ENCODE measurements at regions not wholly inside any gene's neighbourhood (a gene's known extent, or its start where the extent isn't known, plus 50 kb on each side); places are given as distances from the start of the nearest gene placed in this dataset.

- peak overlapping the region; percentile 76 for H3K4me3 Mint-ChIP-seq
- no peaks in the 10 kb centered on the region for H3K9me3 Mint-ChIP-seq
- peak; percentile 80 for DNase-seq
- peaks cover 96% of the 10 kb centered on the region for H3K4me1 Mint-ChIP-seq (ENCODE audit: low read depth)
- H3K27ac Mint-ChIP-seq: peak overlapping the region; percentile 95
- H3K27me3 Mint-ChIP-seq (ENCODE audit: insufficient read depth): peaks cover 2% of the 10 kb centered on the region; the same call in 1 of the 2 replicates
- H3K36me3 Mint-ChIP-seq (ENCODE audit: low read depth): peaks cover 13% of the 10 kb centered on the region; the same call in 1 of the 2 replicates
- no peak for TF ChIP-seq CTCF (IDR thresholded peaks at IDR 0.05)
Observed at GRCh38 chr7:22565315-22565811, 65.4 kb upstream of the STEAP1B start.

GRCh38 chr7:22564511-22565045, 64.6 kb upstream of the STEAP1B start:
- H3K4me1 Mint-ChIP-seq (ENCODE audit: low read depth): peaks cover 96% of the 10 kb centered on the region

GRCh38 chr7:22563621-22564241, 63.7 kb upstream of the STEAP1B start:
- DNase-seq: no peak
- H3K9me3 Mint-ChIP-seq: no peaks in the 10 kb centered on the region
- peaks cover 2% of the 10 kb centered on the region; the same call in 1 of the 2 replicates for H3K27me3 Mint-ChIP-seq (ENCODE audit: insufficient read depth)
- peak overlapping the region; percentile 76 for H3K4me3 Mint-ChIP-seq
- H3K27ac Mint-ChIP-seq: peak overlapping the region; percentile 95
- TF ChIP-seq CTCF (IDR thresholded peaks at IDR 0.05): no peak
- peaks cover 12% of the 10 kb centered on the region; the same call in 1 of the 2 replicates for H3K36me3 Mint-ChIP-seq (ENCODE audit: low read depth)
- H3K4me1 Mint-ChIP-seq (ENCODE audit: low read depth): peaks cover 89% of the 10 kb centered on the region

More at GRCh38 chr7:22564511-22565045, 64.6 kb upstream of the STEAP1B start:
- Mint-ChIP-seq H3K36me3 (ENCODE audit: low read depth) (peaks cover 13% of the 10 kb centered on the region; the same call in 1 of the 2 replicates), H3K27me3 (ENCODE audit: insufficient read depth) (peaks cover 2% of the 10 kb centered on the region; the same call in 1 of the 2 replicates), H3K27ac (peak overlapping the region; percentile 95), H3K9me3 (no peaks in the 10 kb centered on the region), H3K4me3 (peak overlapping the region; percentile 76)
- peak; percentile 89 for DNase-seq
- no peak for TF ChIP-seq CTCF (IDR thresholded peaks at IDR 0.05)

GRCh38 chr7:22563032-22563501, 63.1 kb upstream of the STEAP1B start:
- peaks cover 5% of the 10 kb centered on the region; the same call in 1 of the 2 replicates for H3K36me3 Mint-ChIP-seq (ENCODE audit: low read depth)
- H3K4me3 Mint-ChIP-seq: peak overlapping the region; percentile 76; the same call in 1 of the 2 replicates

More at GRCh38 chr7:22563032-22563501, 63.1 kb upstream of the STEAP1B start:
- peaks cover 82% of the 10 kb centered on the region for H3K4me1 Mint-ChIP-seq (ENCODE audit: low read depth)
- no peak for TF ChIP-seq CTCF (IDR thresholded peaks at IDR 0.05)
- no peaks in the 10 kb centered on the region for H3K9me3 Mint-ChIP-seq
- H3K27me3 Mint-ChIP-seq (ENCODE audit: insufficient read depth): peaks cover 2% of the 10 kb centered on the region; the same call in 1 of the 2 replicates
- no peak for DNase-seq
- peak overlapping the region; percentile 95 for H3K27ac Mint-ChIP-seq

All from HFFc6 (cell line).